ENCODE measurements at regions not wholly inside any gene's neighbourhood (a gene's known extent, or its start where the extent isn't known, plus 50 kb on each side); places are given as distances from the start of the nearest gene placed in this dataset.
A peak's percentile ranks its signal among the peaks of the same experiment; 100 is the strongest.

- DNase-seq: no peak
Observed at GRCh38 chr11:20311444-20311843, 52.1 kb upstream of the HTATIP2 start.

- no peak for DNase-seq
Observed at GRCh38 chr11:20310596-20311394, 52.7 kb upstream of the HTATIP2 start.

GRCh38 chr11:20310137-20310536, 53.4 kb upstream of the HTATIP2 start:
- DNase-seq: no peak

GRCh38 chr11:20309231-20310025, 54.1 kb upstream of the HTATIP2 start:
- no peak for DNase-seq

GRCh38 chr11:20308601-20309000, 54.9 kb upstream of the HTATIP2 start:
- no peak for DNase-seq

GRCh38 chr11:20303391-20303965, 60.0 kb upstream of the HTATIP2 start:
- DNase-seq: no peak

GRCh38 chr11:20293992-20294391, 69.5 kb upstream of the HTATIP2 start:
- no peak for DNase-seq

- no peak for DNase-seq
Observed at GRCh38 chr11:20293531-20293930, 70.0 kb upstream of the HTATIP2 start.

- DNase-seq: no peak
Observed at GRCh38 chr11:20289732-20290131, 73.8 kb upstream of the HTATIP2 start.

GRCh38 chr11:20283475-20283874, 80.0 kb upstream of the HTATIP2 start:
- DNase-seq: no peak

GRCh38 chr11:20278727-20279126, 84.8 kb upstream of the HTATIP2 start:
- no peak for DNase-seq

GRCh38 chr11:20277014-20277413, 86.5 kb upstream of the HTATIP2 start:
- no peak for DNase-seq

- no peak for DNase-seq
Observed at GRCh38 chr11:20275987-20276965, 87.2 kb upstream of the HTATIP2 start.

GRCh38 chr11:20274031-20274430, 89.5 kb upstream of the HTATIP2 start:
- no peak for DNase-seq

GRCh38 chr11:20261526-20261925, 101.3 kb upstream of the DBX1 start:
- peak; percentile 38 for DNase-seq

GRCh38 chr11:20260307-20260706, 100.0 kb upstream of the DBX1 start:
- no peak for DNase-seq

- DNase-seq: peak; percentile 13
Observed at GRCh38 chr11:20259506-20259905, 99.2 kb upstream of the DBX1 start.

- no peak for DNase-seq
Observed at GRCh38 chr11:20258376-20258895, 98.2 kb upstream of the DBX1 start.

- no peak for DNase-seq
Observed at GRCh38 chr11:20256925-20257324, 96.7 kb upstream of the DBX1 start.

- no peak for DNase-seq
Observed at GRCh38 chr11:20253796-20254195, 93.5 kb upstream of the DBX1 start.

- DNase-seq: no peak
Observed at GRCh38 chr11:20251496-20251895, 91.2 kb upstream of the DBX1 start.

GRCh38 chr11:20250644-20251247, 90.5 kb upstream of the DBX1 start:
- no peak for DNase-seq
